Choroid plexus epithelial cell (primary cell): ENCODE measurements at regions not wholly inside any gene's neighbourhood (a gene's known extent, or its start where the extent isn't known, plus 50 kb on each side); places are given as distances from the start of the nearest gene placed in this dataset.

Source experiments
- DNase-seq: peaks from one replicate; pipeline ENCODE4 v3.0.0-alpha.2; 2010; ENCODE audit warnings: low read depth
- H3K4me3 ChIP-seq: 2 replicates; pipeline ENCODE4 v1.5.1; 2011; ENCODE audit warnings: low read depth, mild to moderate bottlenecking, control low read depth, low read length, moderate library complexity
- CTCF ChIP-seq: conservative IDR thresholded peaks from 2 replicates; pipeline ENCODE4 v1.5.1; 2011; ENCODE audit warnings: low read depth, mild to moderate bottlenecking, control low read depth, inconsistent platforms, low read length, moderate library complexity

GRCh38 chr6:41428336-41428995, 93.1 kb downstream of the NCR2 start:
- peak; percentile 30 for DNase-seq
- TF ChIP-seq CTCF, result no peak
- H3K4me3 ChIP-seq, result peak overlapping the region; percentile 41

- TF ChIP-seq CTCF, result no peak
- no peak overlapping the region for H3K4me3 ChIP-seq
- peak; percentile 44 for DNase-seq
These were observed 93.6 kb downstream of the NCR2 start for GRCh38 chr6:41428996-41429421.

GRCh38 chr6:41429506-41430504, 94.4 kb downstream of the NCR2 start:
- DNase-seq, result peak; percentile 35
- H3K4me3 ChIP-seq, result no peak overlapping the region
- TF ChIP-seq CTCF, result no peak

- no peak for TF ChIP-seq CTCF
- H3K4me3 ChIP-seq, result no peak overlapping the region
- peak; percentile 85 for DNase-seq
These were observed 95.5 kb downstream of the NCR2 start for GRCh38 chr6:41430875-41431274.

GRCh38 chr6:41432280-41432679, 96.9 kb downstream of the NCR2 start:
- no peak overlapping the region for H3K4me3 ChIP-seq
- DNase-seq, result no peak
- no peak for TF ChIP-seq CTCF

GRCh38 chr6:41434803-41435481, 99.5 kb downstream of the NCR2 start:
- no peak overlapping the region for H3K4me3 ChIP-seq
- TF ChIP-seq CTCF, result no peak
- no peak for DNase-seq
